Fibroblast of lung (primary cell): ENCODE measurements at regions not wholly inside any gene's neighbourhood (a gene's known extent, or its start where the extent isn't known, plus 50 kb on each side); places are given as distances from the start of the nearest gene placed in this dataset.

ENCODE experiments used
- CTCF ChIP-seq, 2 donors: IDR thresholded peaks in 1 of 2; conservative IDR thresholded peaks in 1 of 2; 1 replicate in 1 of 2; 2 replicates in 1 of 2; pipeline ENCODE4 v1.5.1; 2011 to 2012; ENCODE audit warnings: low read length in 2 of 2, control low read depth in 1 of 2, inconsistent platforms in 1 of 2, low read depth in 1 of 2, mild to moderate bottlenecking in 1 of 2
- EZH2 ChIP-seq: IDR thresholded peaks from 2 replicates; pipeline ENCODE4 v1.5.1; 2012; ENCODE audit warnings: low read length, control low read depth, mild to moderate bottlenecking; ENCODE audit errors: missing control alignments

GRCh38 chrX:20740443-20740842, 473.7 kb upstream of the RPS6KA3 start:
- TF ChIP-seq CTCF (conservative IDR thresholded peaks at IDR 0.05 in 1 of 2, IDR thresholded peaks at IDR 0.05 in 1 of 2; ENCODE audit: low read depth in 1 of 2, low read length in 2 of 2) (no peak), EZH2 (no peak)
